Muscle layer of duodenum (tissue), 2 donors: ENCODE measurements at regions not wholly inside any gene's neighbourhood (a gene's known extent, or its start where the extent isn't known, plus 50 kb on each side); places are given as distances from the start of the nearest gene placed in this dataset.

ENCODE experiments used
- H3K27ac ChIP-seq: one replicate; pipeline ENCODE4 v1.7.0; 2013; ENCODE audit warnings: mild to moderate bottlenecking, low read length
- H3K27me3 ChIP-seq: one replicate; pipeline ENCODE4 v1.7.0; 2013; ENCODE audit warnings: low read depth, mild to moderate bottlenecking, control low read depth, low read length
- H3K36me3 ChIP-seq, 2 donors: one replicate each; pipeline ENCODE4 v1.7.0; 2013; ENCODE audit warnings: low read length in 2 of 2, control low read depth in 1 of 2, mild to moderate bottlenecking in 1 of 2; ENCODE audit not compliant: insufficient read depth in 2 of 2, control insufficient read depth in 1 of 2
- H3K4me1 ChIP-seq, 2 donors: one replicate each; pipeline ENCODE4 v1.7.0; 2013; ENCODE audit warnings: low read length in 2 of 2, mild to moderate bottlenecking in 2 of 2, control low read depth in 1 of 2, moderate library complexity in 1 of 2; ENCODE audit not compliant: insufficient read depth in 2 of 2, control insufficient read depth in 1 of 2
- H3K4me3 ChIP-seq, 2 donors: one replicate each; pipeline ENCODE4 v1.7.0; 2013; ENCODE audit warnings: low read length in 2 of 2, low read depth in 1 of 2, mild to moderate bottlenecking in 1 of 2
- H3K9me3 ChIP-seq, 2 donors: one replicate each; pipeline ENCODE4 v1.7.0; 2013; ENCODE audit warnings: low read length in 2 of 2, control low read depth in 1 of 2, mild to moderate bottlenecking in 1 of 2; ENCODE audit not compliant: control insufficient read depth in 1 of 2
- donor health status: healthy.

DNA sequence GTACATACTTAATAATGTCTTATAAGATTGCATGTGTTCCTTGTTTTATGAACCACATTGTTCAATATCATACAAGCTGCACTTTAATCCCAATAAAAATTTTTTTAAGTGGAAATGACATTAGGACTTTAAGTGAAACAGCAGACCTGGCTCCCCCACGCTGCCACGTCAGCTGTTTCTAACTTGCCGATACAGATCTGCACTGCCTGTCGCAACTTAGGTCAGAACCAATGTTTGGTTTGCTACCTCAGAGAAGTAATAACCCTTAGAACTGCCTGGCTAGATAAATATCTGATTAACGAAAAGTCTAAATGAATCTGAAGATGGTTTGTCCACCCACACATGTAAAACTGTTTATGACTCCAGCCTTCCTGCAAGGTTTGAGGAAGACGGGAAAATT is 327.5 kb upstream of the DACH1 start:
- Histone ChIP-seq H3K27ac (no peak overlapping the region), H3K36me3 (no peaks in the 10 kb centered on the region), H3K27me3 (no peaks in the 10 kb centered on the region), H3K4me1 (no peaks in the 10 kb centered on the region), H3K4me3 (no peak overlapping the region), H3K9me3 (no peaks in the 10 kb centered on the region)

DNA sequence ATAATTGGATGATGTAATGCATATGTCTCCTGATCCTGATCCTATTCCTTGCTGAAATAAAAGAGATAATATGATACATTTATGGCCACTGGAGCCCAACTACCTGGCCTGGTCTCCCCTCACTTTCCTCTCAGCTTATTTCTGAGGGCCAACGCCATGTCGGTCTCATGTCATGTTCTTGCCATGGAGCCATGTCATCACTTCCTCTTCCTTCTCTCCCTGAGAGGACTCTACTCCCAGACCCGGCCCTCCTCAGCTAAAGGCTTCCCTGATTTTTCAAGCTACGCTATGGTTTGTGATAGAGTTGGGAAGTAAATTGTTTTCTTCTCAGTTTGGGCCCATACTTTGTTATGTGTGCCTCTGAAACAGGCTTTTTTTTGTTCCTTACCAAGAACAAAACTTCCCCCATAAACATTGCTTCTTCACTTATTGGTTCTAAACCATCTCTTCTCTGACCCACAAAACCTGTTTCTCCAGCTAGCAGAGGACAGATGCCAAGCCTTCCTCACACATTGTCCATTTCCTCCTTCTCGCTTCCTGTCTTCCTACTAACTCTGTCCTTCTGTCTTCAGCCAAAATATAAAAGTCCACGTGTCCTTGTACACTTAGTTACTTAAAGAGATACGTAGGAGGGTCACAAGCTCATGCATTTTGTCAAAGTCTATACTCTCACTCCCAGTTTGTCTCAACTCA is 319.9 kb upstream of the DACH1 start:
- peaks cover 0 to 5% of the 10 kb centered on the region in 2 donors for H3K9me3 ChIP-seq
- H3K27me3 ChIP-seq: no peaks in the 10 kb centered on the region
- no peaks in the 10 kb centered on the region for H3K4me1 ChIP-seq
- H3K27ac ChIP-seq: no peak overlapping the region
- H3K36me3 ChIP-seq: no peaks in the 10 kb centered on the region
- H3K4me3 ChIP-seq: no peak overlapping the region

DNA sequence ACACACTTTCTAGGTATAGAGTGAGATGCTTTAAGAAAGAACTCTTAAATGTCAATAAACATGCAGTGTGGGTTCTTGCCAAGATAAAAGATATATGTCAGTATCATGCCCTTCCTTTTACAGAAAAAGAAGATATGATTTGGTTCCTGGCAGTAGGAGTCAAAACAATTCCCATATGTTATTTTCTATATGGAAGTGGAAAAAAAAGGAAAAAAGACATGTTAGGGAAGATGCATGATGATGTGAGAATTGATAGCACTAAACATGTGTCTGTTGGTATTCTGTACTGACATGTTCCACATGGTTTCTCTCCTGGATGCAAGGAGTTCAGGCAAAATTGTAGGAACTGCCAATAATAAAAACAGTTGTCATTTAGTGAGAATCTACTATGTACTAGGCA is 318.8 kb upstream of the DACH1 start:
- Histone ChIP-seq H3K9me3 (peaks cover 0 to 5% of the 10 kb centered on the region in 2 donors), H3K4me3 (no peak overlapping the region)

DNA sequence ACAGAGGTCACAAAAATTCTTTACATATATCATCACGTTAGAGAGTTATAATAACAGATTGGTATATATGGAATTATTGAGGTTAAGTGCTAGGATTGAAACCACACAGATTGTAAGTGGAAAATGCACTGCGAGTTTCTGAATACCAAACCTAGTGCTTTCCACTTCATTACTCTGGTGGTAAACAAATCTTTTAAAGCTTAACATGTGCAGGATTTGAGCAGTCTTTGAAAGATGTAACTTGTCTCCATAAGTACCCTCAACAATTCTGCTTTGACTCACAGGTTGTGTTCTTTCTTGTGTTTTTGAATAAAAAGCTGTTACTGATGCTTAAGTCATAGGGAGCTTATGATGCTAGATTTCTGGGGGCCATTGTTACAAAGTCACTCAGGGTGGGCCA is 314.7 kb upstream of the DACH1 start:
- H3K27ac ChIP-seq: no peak overlapping the region
- H3K4me1 ChIP-seq: no peaks in the 10 kb centered on the region
- H3K27me3 ChIP-seq: no peaks in the 10 kb centered on the region
- peaks cover 0 to 5% of the 10 kb centered on the region in 2 donors for H3K9me3 ChIP-seq
- no peaks in the 10 kb centered on the region for H3K36me3 ChIP-seq
- no peak overlapping the region for H3K4me3 ChIP-seq

More for the DNA sequence above, 318.8 kb upstream of the DACH1 start:
- no peaks in the 10 kb centered on the region for H3K27me3 ChIP-seq
- no peaks in the 10 kb centered on the region for H3K36me3 ChIP-seq
- H3K27ac ChIP-seq: no peak overlapping the region
- H3K4me1 ChIP-seq: no peaks in the 10 kb centered on the region

DNA sequence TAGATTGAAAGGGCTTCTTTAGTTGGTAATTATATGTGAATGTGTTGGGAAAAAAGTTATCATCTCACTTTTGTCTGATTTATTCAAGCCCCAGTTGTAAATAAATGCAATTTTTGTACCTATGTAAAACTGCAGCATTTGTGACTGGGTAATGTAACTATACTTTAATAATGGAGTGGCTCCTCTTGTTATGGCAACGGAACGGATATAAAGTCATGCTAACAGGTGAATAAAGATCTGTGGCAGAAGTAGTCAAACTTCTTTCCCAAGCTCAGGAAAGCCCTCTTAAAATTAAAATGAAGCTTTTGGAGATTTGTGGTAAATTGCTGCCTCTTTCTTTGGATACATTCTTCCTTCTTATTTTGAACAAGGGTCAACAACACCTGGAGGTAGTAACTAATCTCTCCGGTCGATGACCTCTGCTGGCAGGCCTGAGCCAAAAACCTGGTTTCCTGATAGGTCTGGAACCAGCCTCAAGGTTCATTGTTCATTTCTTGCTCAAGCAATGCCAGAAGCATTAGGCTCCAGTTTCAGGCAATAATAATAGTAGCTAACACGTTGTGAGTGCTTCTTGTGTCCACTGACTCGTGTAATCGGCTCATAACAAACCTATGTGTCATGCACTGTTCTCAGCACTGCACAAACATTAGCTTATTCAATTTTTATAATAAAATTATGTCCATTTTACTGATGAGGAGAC is 313.4 kb upstream of the DACH1 start:
- no peaks in the 10 kb centered on the region for H3K9me3 ChIP-seq
- no peak overlapping the region for H3K27ac ChIP-seq
- H3K4me1 ChIP-seq: no peaks in the 10 kb centered on the region
- H3K36me3 ChIP-seq: no peaks in the 10 kb centered on the region
- no peak overlapping the region for H3K4me3 ChIP-seq
- H3K27me3 ChIP-seq: no peaks in the 10 kb centered on the region

DNA sequence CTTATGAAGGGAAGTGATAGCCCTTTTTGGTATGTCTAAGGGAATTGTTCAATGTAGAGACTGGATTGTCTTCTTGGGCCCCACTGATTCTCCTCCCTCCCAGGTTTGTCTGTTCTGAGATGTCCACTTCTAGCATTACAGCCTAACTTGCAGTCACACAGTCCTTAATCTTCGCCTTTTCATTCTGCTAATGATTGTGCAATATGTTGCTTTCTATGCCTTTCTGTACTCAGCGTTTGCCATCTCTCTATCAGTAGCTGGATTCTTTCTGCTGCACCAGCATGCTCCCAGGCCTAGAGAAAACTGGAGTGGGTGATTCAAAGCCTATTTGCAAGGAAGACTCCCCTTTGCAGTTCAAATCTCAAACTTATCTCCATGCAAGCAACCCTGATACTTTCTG is 307.5 kb upstream of the DACH1 start:
- Histone ChIP-seq H3K4me3 (no peak overlapping the region), H3K9me3 (no peaks in the 10 kb centered on the region), H3K27me3 (no peaks in the 10 kb centered on the region), H3K4me1 (no peaks in the 10 kb centered on the region), H3K27ac (no peak overlapping the region), H3K36me3 (no peaks in the 10 kb centered on the region)

DNA sequence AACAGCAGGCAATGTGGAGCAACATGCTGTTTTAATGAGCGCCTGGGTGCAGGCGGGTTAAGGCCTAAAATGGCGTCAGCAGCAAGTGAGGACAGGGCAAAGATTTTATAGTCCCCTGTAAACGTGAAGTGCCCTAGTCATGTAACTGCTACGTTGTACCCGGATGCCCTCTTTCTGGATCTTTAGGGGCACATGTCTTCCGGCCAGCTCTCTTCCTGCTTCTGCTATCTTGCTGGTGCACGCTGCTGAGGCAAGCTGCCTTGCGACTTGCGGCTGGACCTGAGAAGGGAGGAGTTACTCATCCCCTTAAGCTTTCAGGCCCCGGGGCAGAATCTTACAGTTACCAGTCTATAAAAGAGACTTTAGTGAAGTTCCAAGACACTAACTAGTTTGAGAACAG is 303.6 kb upstream of the DACH1 start:
- Histone ChIP-seq H3K4me1 (no peaks in the 10 kb centered on the region), H3K27ac (no peak overlapping the region), H3K9me3 (no peaks in the 10 kb centered on the region), H3K27me3 (no peaks in the 10 kb centered on the region), H3K4me3 (no peak overlapping the region), H3K36me3 (no peaks in the 10 kb centered on the region)

DNA sequence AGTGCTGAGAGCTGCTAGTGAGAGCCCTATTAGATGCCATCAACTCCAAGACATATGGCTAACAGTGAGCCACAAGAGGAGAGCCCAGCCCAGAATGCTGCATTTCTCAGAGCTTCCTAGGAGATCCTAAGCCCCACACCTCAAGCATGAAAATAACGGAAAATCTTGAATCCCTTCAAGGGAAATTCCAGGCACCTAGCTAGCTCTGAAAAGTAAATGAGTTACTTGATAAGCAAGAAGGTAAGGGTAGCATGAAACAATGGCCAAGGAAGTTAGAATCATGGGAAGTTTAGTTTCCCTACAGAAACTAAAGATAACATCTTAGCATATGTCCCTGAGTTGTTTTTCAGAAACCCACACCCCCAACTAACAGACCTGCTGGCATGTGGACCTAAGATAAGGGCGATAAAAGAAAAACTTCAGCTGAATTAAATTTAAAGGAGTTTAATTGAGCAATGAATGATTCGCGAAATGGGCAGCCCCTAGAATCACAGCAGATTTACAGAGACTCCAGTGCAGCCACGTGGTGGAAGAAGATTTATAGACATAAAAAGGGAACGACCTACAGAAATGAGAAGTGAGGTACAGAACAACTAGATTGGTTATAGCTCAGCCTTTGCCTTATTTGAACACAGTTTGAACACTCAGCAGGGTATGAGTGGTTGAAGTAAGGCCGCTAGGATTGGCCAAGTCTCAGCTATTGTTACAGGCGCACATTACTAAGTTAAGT is 301.3 kb upstream of the DACH1 start:
- Histone ChIP-seq H3K27ac (no peak overlapping the region), H3K4me1 (no peaks in the 10 kb centered on the region), H3K9me3 (no peaks in the 10 kb centered on the region), H3K4me3 (no peak overlapping the region), H3K36me3 (no peaks in the 10 kb centered on the region), H3K27me3 (no peaks in the 10 kb centered on the region)

DNA sequence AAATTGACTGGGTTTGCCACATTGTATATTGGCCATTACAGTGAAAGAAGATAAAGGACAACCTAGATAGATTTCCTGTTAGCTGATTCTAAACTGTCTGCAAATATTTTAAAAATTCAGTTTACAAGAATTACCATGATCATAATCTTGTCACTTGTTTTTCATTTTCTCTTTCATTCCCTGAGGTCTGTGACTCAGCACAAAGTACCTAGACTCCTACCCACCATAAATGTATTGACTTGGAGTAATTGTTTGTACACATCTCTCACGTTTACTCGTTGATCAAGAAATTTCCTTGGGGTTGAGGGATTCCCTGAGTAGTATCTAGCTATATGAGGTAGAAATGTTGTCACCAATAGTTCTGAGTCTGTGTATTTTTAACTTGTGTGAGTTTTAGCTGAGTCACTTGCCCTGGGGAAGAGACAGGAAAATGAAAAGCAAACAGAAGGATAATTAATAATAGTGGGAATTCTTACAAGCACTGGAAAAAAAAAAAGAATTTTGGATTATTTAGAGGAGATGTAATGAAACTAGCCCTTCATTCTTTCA is 299.2 kb upstream of the DACH1 start:
- Histone ChIP-seq H3K27me3 (no peaks in the 10 kb centered on the region), H3K36me3 (no peaks in the 10 kb centered on the region), H3K27ac (no peak overlapping the region), H3K4me1 (no peaks in the 10 kb centered on the region), H3K4me3 (no peak overlapping the region), H3K9me3 (no peaks in the 10 kb centered on the region)

DNA sequence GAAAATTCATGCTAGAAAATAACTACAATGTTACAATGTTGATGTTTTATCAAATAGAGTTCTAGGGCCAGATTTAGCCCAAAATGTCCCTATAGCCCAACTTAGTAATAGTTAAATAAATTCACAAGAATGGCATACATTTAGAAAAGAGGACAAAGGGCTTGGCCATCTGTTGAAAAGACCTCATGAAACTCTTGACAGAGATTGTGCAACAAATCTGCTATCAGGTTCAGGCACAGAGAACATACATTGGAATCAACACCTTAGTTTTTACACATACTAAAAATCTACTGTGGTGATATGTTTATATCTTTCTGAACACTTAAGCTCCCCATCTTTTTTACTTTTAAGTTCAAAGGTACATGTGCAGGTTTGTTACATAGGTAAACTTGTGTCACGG is 298.3 kb upstream of the DACH1 start:
- Histone ChIP-seq H3K36me3 (no peaks in the 10 kb centered on the region), H3K4me3 (no peak overlapping the region), H3K27ac (no peak overlapping the region), H3K27me3 (no peaks in the 10 kb centered on the region), H3K4me1 (no peaks in the 10 kb centered on the region), H3K9me3 (no peaks in the 10 kb centered on the region)

DNA sequence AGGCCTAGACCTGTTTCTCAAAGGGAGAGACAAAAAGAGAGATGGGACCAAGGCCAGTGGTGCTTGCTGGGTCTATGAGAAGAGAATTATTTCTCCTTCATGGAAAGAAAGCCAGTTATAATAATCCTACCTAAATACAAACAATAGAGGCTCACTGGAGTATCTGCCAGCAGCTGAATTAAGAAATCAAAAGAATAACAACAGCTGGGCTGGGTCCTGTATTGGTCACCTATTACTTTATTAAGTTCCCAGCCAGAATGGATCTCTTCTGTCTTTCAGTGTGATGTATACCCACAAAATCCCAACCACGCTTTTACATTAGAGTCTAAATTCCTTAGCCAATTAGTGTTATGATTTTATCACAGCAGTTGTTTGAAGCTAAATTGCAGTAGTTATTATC is 297.8 kb upstream of the DACH1 start:
- Histone ChIP-seq H3K27me3 (no peaks in the 10 kb centered on the region), H3K36me3 (no peaks in the 10 kb centered on the region), H3K4me1 (no peaks in the 10 kb centered on the region), H3K4me3 (no peak overlapping the region), H3K27ac (no peak overlapping the region), H3K9me3 (no peaks in the 10 kb centered on the region)
